Panc1 (cell line): ENCODE measurements at regions not wholly inside any gene's neighbourhood (a gene's known extent, or its start where the extent isn't known, plus 50 kb on each side); places are given as distances from the start of the nearest gene placed in this dataset.

ENCODE experiments used
- ATAC-seq: fragments of 200-7000 bp; cut with Tn5 transposase; 2 replicates; pipeline ENCODE4 v1.9.1; 2020; ENCODE audit warnings: mild to moderate bottlenecking, moderate library complexity
- BruUV-seq: library from RNA; stranded (reverse); fragments of 400-500 nt; replicated peaks from 2 replicates; lab custom pipeline; 2021; lab: Mats Ljungman, UMichigan
- CTCF ChIA-PET: fragments of 300-600 bp; sonication (Branson Sonifier 250); formaldehyde crosslinking; loops from one replicate; lab custom pipeline; 2022; ENCODE audit warnings: antibody characterized with exemption; lab: Charles Lee
- POLR2A ChIA-PET: fragments of 300-600 bp; sonication (Branson Sonifier 250); formaldehyde crosslinking; loops from one replicate; lab custom pipeline; 2022; ENCODE audit warnings: antibody characterized with exemption; lab: Charles Lee
- DNase-seq: peaks from one replicate; pipeline ENCODE4 v3.0.0-alpha.2; 2010; ENCODE audit warnings: low read depth, low spot score
- H3K27ac ChIP-seq: 2 replicates; pipeline ENCODE4 v1.5.1; 2011; ENCODE audit warnings: mild to moderate bottlenecking, low read length, inconsistent platforms
- H3K27me3 ChIP-seq: fragments of 200-500 bp; sonication (Bioruptor generic); 2 replicates; pipeline ENCODE4 v1.6.0; 2014; ENCODE audit warnings: low read length, inconsistent platforms; ENCODE audit not compliant: control insufficient read depth, insufficient read depth
- H3K36me3 ChIP-seq: fragments of 200-500 bp; sonication (Bioruptor generic); 2 replicates; pipeline ENCODE4 v1.5.1; 2014; ENCODE audit warnings: inconsistent platforms, mild to moderate bottlenecking, low read length, moderate library complexity; ENCODE audit not compliant: control insufficient read depth, insufficient read depth
- H3K4me1 ChIP-seq: 2 replicates; pipeline ENCODE4 v1.5.1; 2011; ENCODE audit warnings: inconsistent platforms, mild to moderate bottlenecking, low read length, moderate library complexity; ENCODE audit not compliant: control insufficient read depth, insufficient read depth
- H3K4me3 ChIP-seq, 2 experiments: 2 replicates each; pipeline ENCODE4 v1.5.1; 2011 to 2012; ENCODE audit warnings: low read depth in 2 of 2, low read length in 2 of 2, mild to moderate bottlenecking in 2 of 2, inconsistent platforms in 1 of 2, moderate library complexity in 1 of 2
- H3K9me3 ChIP-seq: fragments of 200-500 bp; sonication (Bioruptor generic); 2 replicates; pipeline ENCODE4 v1.5.1; 2014; ENCODE audit warnings: low read depth, mild to moderate bottlenecking, inconsistent platforms, low read length, moderate library complexity; ENCODE audit not compliant: control insufficient read depth, insufficient read depth
- CTCF ChIP-seq: fragments of 450-650 bp; IDR thresholded peaks from 2 replicates; pipeline ENCODE4 v1.5.1; 2017; ENCODE audit warnings: mild to moderate bottlenecking
- POLR2AphosphoS5 ChIP-seq: IDR thresholded peaks from 2 replicates; pipeline ENCODE4 v1.6.1; 2012; ENCODE audit warnings: mild to moderate bottlenecking, low read depth, low read length, moderate library complexity
- REST ChIP-seq, 2 experiments: IDR thresholded peaks; 2 replicates each; pipeline ENCODE4 v1.6.1; 2011 to 2012; ENCODE audit warnings: low read depth in 2 of 2, control low read depth in 1 of 2, low read length in 1 of 2, mild to moderate bottlenecking in 1 of 2, moderate library complexity in 1 of 2; ENCODE audit not compliant: insufficient read depth in 1 of 2
- SIN3A ChIP-seq: IDR thresholded peaks from 2 replicates; pipeline ENCODE4 v1.6.1; 2012; ENCODE audit warnings: low read depth, mild to moderate bottlenecking, low read length, moderate library complexity, borderline replicate concordance; ENCODE audit not compliant: insufficient read depth
- TCF7L2 ChIP-seq: IDR thresholded peaks from 2 replicates; pipeline ENCODE4 v1.6.1; 2011; ENCODE audit warnings: mild to moderate bottlenecking, low read depth, low read length, inconsistent platforms
- in situ Hi-C: cut with HindIII; loops from 2 replicates; pipeline ENCODE4 v1.10.0; 2016; ENCODE audit warnings: low sequenced_read_pairs, low pct_unique_long_range_greater_than_20kb
- intact Hi-C: fragments of 100-400 bp; cut with micrococcal nuclease; formaldehyde crosslinking; loops from one replicate; pipeline ENCODE4 v1.10.0; 2022; ENCODE audit not compliant: unreplicated experiment

- ChIA-PET POLR2A (no interaction called here), CTCF (no interaction called here)
- Histone ChIP-seq H3K27me3 (no peaks in the 10 kb centered on the region), H3K4me1 (no peaks in the 10 kb centered on the region), H3K9me3 (no peaks in the 10 kb centered on the region), H3K36me3 (no peaks in the 10 kb centered on the region), H3K4me3 (no peak overlapping the region), H3K27ac (no peak overlapping the region)
- intact Hi-C loops, result no loop called here
- no TSS peak for BruUV-seq
- DNase-seq (no peak), ATAC-seq (0 out of 2 replicates have a peak, but pooled peaks have one; percentile 45)
- in situ Hi-C loops, result no loop called here
- no peak for TF ChIP-seq REST (IDR thresholded peaks at IDR 0.05; ENCODE audit: insufficient read depth in 1 of 2, low read depth in 2 of 2, low read length in 1 of 2)
- no peak for TF ChIP-seq POLR2AphosphoS5
- TF ChIP-seq TCF7L2, result no peak
- TF ChIP-seq SIN3A, result no peak
- TF ChIP-seq CTCF, result no peak
Observed at GRCh38 chr2:121150126-121150525, 134.9 kb downstream of the TFCP2L1 start.

DNA sequence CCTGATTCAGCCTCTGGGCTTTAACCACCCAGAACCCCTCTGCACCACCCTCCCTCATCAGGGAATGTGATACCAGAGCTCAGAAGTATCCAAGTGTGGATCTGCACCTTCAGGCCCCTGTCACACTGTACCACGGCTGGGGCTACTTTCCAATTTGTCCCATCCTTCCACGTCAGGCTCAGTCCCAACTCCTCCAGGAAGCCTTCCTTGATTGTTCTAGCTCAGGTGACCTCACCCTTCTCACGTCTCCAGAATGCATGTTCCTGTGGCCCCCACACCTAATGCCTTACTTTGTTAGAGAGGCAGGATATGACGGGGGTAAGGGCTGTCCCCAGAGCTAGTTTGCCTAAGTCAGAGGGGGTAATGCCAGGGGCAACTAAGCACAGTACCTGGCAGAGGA, 134.3 kb downstream of the TFCP2L1 start:
- Histone ChIP-seq H3K27ac (no peak overlapping the region), H3K9me3 (no peaks in the 10 kb centered on the region), H3K4me3 (no peak overlapping the region), H3K36me3 (no peaks in the 10 kb centered on the region), H3K27me3 (no peaks in the 10 kb centered on the region), H3K4me1 (no peaks in the 10 kb centered on the region)
- intact Hi-C loops, result no loop called here
- ChIA-PET CTCF (no interaction called here), POLR2A (no interaction called here)
- DNase-seq (no peak), ATAC-seq (no peak)
- in situ Hi-C loops, result no loop called here
- no TSS peak for BruUV-seq
- no peak for TF ChIP-seq CTCF
- TF ChIP-seq TCF7L2, result no peak
- TF ChIP-seq SIN3A, result no peak
- TF ChIP-seq REST (IDR thresholded peaks at IDR 0.05; ENCODE audit: insufficient read depth in 1 of 2, low read depth in 2 of 2, low read length in 1 of 2), result no peak
